Smooth muscle cell of the brain vasculature (primary cell): ENCODE measurements at regions not wholly inside any gene's neighbourhood (a gene's known extent, or its start where the extent isn't known, plus 50 kb on each side); places are given as distances from the start of the nearest gene placed in this dataset.
A peak's percentile ranks its signal among the peaks of the same experiment; 100 is the strongest.

Experiments used
- DNase-seq: peaks from one replicate; pipeline ENCODE4 v3.0.0-alpha.2; 2012; ENCODE audit warnings: low read depth, low spot score

DNA sequence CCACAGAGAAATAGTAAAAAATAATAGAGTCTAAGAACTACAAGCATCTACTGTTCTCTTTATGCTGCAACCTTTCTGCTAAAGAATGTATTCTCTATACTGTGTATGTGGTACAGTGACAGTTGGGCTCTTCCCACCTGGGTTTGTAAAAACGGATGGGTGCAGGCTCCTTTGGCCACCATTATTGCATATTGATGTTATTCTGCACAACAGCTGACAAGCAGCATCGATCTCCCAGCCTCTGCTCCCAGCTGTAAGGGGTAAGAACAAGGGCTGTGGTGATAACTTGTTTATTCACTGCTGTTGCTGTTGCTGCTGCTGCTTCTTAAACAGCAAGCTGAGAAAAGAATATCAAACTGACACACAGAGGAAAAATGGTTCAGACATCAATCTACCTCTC, 56.1 kb downstream of the KCNRG start:
- DNase-seq, result no peak

DNA sequence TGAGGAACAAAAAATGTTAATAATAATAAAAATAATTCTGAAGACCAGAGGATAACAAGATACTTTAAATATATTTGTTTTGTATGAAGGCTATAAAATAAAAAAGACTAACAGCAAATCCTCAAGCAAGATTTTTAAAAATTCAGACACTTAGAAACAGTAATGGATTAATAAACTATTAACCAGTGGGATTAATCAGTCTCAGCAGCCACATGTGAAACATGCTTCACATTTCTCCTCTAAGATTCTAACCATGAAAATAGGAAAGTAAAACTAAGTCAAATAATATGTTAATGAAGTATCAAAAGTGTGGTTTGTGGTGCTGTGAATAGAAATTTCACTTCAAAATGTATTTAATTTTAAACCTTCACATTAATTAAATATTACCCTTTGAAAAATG, 57.4 kb downstream of the KCNRG start:
- DNase-seq, result no peak

DNA sequence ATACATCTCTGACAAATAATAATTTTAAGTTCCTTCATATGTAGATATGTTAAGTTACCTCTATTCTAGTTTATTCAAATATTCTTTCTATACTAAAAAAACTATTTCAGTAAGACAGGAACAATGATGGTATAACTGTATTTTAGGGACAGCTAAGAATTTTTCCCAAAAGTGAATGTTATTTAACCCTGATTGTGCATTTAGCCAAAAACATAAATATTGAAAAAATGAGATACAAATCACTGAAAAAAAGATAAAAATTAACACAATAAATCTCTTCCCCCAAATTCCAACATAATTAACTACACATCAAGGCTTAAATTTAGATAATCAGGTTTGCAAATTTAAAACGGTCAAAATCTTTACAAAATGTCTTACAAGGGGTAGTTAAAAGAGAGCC, 58.1 kb downstream of the KCNRG start:
- DNase-seq, result no peak

DNA sequence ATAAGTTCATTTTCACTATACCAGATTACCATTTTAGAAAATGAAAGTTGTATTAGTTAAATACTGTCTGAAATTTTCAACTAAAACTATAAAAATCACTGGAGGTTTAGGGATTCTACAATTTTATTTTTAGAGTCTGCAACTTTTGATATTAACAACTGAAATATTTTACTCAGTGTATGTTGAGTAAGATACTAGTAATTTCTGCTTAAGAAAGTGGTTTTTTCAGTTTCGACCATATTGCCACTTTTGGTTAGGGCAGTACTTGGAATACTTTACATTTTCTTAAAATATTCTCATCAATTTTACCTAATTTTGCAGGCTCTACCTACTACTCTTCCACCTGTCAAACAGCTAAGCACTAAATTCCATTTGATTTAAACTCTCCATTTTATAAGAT, 59.6 kb downstream of the KCNRG start:
- no peak for DNase-seq

DNA sequence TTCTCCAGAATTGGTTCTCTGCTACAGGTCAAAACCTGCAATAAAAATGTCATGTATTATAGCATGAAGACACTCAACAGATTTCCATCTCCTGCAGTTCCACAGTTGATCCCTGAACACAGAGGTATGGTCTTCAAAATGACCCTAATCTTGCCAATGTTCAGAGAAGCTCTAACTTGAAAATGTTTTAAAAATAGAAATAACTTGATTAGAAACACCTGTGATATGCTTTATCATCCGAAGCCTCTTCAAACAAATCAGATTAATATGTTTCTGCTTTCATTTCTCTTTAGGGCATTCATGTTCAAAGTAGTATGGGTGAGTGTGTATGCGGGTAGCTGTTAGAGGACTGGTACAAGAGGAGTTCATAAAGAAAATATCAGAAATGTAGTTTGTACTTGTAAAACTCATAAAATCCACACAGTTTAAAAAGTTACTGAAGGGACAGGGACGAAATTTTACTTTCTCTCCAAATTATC, 60.4 kb downstream of the KCNRG start:
- no peak for DNase-seq

DNA sequence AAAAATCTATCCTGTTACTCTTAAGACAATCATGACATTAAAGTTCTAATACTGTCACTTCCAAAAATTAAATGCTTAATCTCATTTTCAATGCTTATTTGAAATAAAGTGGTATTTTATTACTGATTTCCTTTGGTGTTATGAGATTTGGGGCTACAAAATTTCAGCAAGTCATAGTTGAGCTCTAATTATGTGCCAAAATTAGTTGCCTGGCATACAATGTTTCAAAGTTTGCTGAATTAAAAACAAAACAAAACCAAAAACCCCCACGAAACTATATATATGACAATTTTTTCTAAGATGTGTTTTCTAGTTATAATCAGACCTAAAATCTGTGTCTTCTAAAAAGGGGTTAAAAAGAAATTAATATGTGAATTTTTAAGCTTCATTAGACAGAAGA, 62.2 kb downstream of the KCNRG start:
- DNase-seq, result no peak

DNA sequence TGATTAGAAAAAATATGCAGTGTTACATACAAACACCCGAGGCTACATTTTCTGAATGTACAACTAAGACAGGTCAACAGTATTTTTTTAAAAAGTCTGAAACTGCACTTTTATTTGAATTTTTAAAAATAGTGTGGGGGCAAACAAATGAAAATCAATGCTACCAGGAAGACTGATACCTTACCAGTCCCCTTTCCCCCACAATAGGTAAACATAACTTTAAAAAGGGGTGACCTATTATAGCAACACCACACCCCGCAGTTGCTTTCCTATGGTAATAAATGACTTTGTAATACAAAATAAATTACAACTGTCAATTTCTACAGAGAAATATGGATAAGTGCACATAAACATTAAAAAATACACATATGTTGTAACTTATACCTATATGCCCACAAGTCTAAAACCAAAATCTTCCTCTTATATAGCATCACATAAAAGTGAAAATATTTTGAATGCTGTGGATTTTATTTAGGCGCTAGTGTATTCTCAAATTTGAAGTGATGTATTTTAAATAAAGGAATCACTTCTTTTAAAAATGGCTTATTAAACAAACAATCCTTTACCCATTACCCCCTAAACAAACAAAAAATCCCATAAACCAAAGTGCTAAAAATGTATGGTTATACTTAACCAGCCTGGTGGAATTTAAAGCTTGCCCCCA, 63.1 kb downstream of the KCNRG start:
- DNase-seq, result no peak

DNA sequence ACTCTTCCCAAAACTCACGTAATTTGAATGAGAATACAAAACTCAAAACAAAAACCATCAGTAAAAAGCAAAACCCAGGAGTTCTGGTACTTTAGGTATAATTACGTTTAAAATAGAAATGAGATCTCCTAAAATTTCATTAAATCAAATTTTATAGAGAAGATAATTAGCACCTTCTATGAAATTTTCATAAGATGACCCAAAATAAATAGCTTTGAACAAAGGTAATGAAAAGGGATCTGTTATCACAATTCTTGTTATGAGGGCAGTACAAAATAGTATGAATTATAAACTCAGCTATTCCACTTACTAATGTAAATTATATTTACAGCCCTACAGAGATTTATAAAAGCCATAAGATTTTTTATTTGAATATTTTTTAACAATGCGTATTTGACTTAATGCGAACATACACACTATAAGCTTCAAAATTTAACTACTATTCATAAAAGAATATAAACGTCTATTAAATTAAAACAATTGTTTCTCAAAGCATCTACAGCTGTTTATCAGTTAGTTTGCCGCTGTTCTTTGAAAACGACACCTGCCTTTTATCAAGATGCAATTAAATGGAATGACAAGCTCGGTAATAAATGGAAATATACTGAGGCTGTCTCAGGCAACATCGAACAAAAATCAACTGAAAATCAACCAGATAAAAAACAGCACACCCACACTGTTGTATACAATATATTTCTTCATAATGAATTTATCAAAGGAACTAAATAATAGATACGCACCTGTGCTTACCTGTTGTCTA, 63.8 kb downstream of the KCNRG start:
- DNase-seq, result no peak

DNA sequence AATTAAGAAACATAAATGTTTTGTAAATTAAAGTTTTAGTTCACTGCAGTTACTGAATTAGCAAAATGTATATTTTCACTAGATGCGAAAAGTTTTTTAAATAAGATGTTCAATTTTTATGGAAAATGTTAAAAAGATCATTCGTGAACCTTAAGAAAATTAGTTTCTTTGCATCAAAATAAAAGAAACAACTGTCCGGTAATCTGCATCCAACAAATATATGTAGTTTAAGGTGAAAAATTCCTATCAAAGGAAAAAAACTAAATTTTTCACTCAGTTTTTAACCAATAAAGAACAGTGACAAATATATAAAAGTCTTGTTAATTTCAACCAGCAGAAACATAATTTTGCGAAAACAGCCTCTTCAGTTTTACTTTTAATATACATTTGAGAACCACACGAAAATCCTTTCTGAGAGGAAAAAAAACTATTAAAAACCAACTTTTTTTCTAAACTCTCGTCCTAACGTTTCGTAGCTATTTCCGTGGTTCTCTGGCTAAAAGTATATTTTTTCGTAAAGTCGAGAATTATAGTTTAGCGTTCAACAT, 64.5 kb downstream of the KCNRG start:
- DNase-seq, result no peak

DNA sequence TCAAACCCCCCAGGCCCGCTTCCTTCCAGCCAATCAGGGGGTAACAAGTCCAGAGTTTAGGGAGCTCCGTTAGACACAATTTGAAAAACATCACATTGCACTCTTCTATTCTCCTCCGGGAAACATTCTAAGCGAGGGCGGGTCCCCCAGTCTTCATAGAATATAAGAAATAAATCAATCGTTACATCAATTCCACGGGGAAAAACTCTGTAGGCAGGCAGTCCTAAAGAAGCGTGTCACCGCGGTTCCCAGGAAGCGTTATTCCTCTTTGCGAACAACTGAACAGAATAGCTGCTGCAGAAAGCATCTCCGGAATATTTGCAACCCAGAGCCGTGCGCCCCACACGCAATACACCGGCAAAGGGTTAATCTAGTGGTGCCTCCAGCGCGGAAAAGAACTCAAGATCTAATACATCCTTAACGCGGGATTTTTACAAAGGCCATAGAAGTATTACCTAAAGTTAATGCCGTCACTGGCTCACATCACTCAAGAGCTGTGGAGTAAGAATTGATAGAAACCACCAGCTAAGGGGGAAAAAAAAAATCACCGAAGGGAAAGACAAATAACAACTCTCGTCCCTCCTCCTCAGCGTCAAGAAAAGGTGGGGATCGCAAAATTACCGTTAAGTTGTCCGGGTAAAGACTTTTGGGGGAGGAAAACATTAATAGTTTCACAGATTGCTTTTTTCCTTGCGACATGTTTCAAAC, 65.1 kb downstream of the KCNRG start:
- no peak for DNase-seq

DNA sequence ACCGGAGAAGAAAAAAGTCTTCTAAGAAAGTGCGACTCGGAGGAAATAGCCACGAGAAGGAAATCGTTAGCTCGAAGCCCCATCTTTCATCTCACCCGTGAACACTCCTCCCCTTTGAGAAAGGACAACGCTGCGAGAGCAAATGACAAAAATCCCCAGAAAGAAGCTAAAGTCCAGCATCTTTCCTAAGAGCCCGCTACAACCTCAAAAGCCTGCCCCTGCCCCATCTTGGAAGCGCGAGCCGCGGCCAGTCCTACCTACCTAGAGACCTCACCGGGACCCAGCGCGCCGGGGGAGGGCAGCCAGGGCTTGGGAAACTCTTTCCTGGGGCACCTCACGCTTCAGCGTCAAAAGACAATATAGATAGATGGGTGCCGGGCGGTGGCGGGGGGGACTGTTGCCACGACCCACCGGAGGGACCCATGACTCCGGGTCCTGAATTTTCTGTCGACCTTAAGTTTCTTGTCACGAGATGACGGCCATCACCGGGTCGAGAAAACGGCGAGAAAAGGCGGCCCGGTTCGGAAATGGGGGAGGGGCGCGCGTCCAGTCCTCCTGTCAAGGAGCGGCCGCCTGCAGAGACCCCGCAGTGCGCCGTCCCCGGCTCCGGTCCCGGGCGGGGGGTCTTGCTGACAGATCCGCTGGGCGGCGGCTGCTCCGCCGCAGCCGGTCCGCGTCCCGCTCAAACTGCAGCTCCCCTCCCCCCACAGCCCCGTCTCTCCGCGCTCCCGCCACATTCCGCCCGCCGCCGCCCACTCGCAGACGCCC, 65.9 kb downstream of the KCNRG start:
- DNase-seq, result no peak

DNA sequence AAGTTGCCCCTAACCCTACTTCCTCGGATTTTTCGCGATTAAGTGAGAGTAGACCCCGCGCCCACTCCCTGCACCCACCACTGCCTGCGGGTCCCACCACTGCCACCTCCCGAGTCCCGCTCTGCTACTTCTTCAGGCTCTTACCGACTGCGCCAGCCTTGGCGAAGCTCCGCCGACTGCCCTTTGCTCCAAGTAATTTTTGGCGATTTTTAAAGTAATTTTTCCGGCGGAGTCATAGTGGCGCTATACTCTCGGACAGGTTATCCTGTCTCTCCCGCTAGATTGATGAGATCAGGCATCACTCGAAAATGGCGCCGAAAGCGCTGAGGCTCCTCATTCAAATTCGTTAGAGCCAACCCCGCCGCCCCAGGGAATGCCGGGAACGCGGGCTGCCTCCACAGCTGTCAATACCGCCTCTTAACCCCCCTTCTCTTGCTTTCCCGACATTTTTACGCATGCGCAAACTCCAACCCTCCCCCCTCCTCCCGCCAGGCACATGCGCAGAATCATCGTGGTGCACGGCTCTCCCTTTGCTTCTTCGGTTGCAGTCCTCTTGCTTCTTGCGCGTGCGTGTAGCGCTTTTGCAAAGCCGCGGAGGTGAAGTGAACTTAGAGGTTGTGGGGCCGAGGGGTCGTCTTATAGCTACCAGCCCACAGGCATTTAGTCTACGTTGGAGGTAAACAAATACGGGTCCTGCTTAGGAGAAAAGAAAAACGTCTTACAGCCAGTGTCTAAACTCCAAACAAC, 66.6 kb downstream of the KCNRG start:
- DNase-seq, result peak; percentile 97

DNA sequence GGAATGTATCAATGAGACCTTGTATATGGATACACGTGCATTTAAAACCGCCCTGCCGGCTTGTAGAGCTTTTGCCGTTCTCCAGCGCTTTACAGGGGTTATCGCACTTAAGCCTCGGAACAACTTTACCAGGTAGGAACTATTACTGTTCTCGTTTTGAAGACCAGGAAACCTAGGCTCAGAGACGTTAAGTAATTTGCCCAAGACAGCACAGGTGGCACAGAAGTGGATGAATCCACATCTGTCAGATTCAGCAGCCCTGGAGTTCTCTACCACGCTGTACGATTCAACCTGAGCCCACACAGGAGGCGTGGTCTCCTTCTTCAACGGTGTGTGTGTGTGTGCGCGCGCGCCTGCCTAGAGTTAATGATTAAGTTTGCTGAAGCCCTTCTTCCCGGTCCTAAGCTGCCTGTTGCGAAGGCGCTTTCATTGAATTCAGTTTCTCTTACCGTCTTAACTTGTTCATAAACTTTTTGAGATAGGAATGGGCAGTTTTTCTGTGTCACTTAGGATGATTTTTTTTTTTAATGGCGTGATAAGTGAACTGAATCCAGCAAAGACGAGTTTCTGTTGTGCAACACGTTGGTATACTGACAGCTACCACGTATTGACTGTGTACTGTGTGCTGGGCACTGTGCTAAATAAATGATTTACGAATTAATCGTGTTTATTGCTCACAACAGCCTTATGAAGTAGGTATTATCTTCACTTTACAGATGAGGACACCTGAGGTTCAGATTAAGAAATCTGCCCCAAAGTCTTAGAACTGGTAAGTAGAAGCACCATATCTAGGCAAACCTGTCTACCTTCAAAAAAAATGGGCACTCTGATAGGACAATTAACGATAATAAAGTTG, 67.4 kb downstream of the KCNRG start:
- no peak for DNase-seq

DNA sequence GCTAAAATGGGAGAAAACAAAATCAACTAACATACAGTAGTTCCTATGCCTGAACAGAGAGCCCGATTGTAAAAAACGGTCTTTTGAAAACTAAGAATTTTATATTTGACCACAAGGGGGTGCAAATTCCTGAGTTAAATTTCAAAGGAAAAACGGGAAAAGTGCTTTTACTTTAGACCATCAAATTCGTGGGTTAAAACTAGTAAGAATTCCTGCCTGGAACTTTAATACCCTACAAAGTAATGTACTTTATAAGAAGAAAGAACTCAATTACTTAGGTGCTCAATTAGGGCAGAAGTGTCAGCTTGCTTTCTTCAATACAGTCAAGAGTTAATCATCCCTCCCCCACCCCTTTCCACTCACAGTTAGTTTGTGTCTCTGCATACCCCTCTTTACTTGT, 69.8 kb downstream of the KCNRG start:
- DNase-seq, result no peak

DNA sequence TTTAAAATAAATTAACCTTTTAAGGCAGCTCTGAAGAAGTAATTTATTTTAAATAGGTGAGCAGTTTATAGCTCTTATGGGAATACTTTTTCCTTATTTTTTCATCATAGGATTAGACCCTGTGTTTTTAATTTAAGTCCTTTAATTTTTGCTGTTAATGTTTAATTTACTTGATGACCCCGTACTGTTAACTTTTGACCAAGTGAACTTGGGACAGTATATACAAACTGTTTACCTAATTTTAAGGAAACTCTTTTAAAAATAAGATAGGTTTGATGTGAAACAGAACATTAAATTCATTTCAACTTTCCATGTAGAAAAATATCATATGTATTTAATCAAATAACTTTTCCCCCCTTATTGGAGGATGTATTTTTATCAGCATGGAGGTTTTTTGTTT, 74.4 kb downstream of the KCNRG start:
- no peak for DNase-seq

DNA sequence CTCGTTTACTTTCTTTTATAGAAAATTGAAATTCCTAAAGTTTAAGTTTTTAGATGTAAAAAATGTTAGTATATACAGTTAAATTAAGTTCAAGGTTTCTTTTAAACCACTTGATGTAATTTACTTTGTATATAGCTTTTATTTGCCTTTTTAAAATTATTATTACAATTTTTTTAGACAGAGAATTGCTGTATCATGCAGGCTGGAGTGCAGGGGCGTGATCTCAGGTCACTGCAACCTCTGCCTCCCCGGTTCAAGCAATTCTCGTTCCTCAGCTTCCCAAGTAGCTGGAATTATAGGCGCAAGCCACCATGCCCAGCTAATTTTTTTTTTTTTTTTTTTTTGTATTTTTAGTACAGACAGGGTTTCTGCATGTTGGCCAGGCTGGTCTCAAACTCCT, 75.0 kb downstream of the KCNRG start:
- no peak for DNase-seq

DNA sequence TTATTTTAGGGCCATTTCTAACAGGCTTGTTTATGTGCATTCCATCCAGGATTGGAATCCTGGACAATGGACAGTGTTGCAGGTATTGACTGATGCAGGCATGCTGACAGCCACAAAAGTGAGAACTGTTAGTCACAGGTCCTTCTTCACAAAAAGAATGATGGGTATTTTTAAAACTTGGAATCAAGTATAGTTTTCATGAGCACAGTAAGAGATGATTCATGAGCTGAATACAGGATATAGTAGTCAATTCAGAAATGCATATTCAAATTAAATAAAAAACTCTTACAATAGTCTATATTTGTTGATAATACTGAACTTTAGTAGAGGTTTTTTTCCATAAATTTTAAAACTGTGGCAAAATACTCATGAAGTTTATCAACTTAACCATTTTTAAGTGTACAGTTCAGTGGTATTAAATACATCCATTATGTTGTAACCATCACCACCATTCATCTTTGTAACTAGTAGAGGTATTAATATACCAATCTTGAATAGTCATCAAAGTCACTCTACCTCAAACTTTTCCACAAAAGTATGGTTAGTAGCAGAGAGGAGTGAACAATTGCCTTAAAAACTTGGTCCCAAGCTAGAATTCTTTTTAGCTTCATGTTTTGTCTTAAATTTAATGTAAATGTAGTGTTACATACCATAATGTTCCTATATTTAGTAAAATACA, 79.5 kb downstream of the KCNRG start:
- no peak for DNase-seq

DNA sequence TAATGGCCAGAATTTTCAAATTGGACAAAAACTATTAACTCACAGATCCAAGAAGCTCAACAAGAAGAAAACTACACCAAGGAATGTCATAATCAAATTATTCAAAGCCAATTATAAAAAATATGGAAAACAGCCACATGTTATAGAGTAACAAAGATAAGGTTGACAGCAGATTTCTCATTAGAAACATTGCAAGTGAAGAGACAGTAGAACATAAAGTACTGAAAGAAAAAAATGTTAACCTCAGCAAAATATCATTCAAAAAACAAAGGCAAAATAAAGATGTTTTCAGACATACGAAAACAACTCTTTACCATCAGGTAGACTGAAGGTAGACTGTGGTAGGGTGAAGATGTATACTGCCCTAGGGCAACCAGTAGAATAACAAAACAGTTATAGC, 83.4 kb downstream of the KCNRG start:
- DNase-seq, result no peak

DNA sequence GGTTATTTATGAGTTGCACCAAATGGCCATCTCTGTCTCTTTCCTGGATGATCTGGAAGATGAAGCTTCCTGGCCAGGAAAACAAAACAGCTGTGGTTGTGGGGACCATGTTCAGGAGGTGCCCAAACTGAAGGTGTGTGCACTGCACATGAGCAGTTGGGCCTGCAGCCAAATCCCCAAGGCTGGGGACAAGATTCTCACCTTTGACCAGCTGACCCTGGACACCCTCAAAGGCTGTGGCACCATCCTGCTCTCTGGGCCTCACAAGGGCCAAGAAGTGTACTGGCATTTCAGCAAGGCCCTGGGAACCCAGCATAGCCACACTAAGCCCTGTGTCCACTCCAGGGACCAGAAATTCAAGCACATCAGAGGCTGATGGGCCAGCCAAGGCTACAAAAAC, 84.2 kb downstream of the KCNRG start:
- DNase-seq, result no peak

DNA sequence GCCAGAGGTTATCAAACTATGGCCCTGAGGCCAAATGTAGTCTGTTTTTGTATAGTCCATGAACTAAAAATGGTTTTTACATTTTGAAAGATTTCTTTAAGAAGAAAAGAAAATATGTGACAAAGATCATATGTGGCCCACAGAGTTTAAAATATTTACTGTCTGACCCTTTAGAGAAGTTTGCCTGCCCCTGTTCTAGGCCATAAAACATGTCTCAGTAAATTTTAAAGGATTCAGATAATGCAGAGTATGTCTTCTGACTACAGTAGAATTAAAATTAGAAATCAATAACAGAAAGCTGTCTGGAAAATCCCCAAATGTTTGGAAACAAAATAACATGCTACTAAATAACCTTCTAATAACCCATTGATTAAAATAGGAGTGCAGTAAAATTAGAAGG, 86.3 kb downstream of the KCNRG start:
- no peak for DNase-seq
